OCI-LY3 (cell line): ENCODE measurements at regions not wholly inside any gene's neighbourhood (a gene's known extent, or its start where the extent isn't known, plus 50 kb on each side); places are given as distances from the start of the nearest gene placed in this dataset.
A peak's percentile ranks its signal among the peaks of the same experiment; 100 is the strongest.

ENCODE experiments used
- H2AFZ ChIP-seq: fragments of 200-600, 300-600 bp; shearing (Covaris generic); 2 replicates; pipeline ENCODE4 v1.6.0; 2014; ENCODE audit warnings: antibody characterized with exemption, low read depth, low read length
- H3K27ac ChIP-seq: fragments of 200-600, 300-600 bp; sonication (generic); 2 replicates; pipeline ENCODE4 v1.5.1; 2014; ENCODE audit warnings: mild to moderate bottlenecking, low read length, moderate library complexity, mixed read lengths
- H3K27me3 ChIP-seq: fragments of 200-600, 300-600 bp; sonication (generic); 2 replicates; pipeline ENCODE4 v1.6.1; 2014; ENCODE audit warnings: low read depth, low read length, mixed read lengths
- H3K36me3 ChIP-seq: fragments of 200-600, 300-600 bp; sonication (generic); replicated peaks from 2 replicates; pipeline ENCODE3; 2014; ENCODE audit warnings: low read depth, low read length, mixed read lengths
- H3K4me1 ChIP-seq: fragments of 300-600, 200-600 bp; sonication (generic); 2 replicates; pipeline ENCODE4 v1.6.1; 2014; ENCODE audit warnings: low read length, mixed read lengths
- H3K4me2 ChIP-seq: fragments of 200-600, 300-600 bp; sonication (generic); 2 replicates; pipeline ENCODE4 v1.6.1; 2014; ENCODE audit warnings: low read length, mixed read lengths
- H3K4me3 ChIP-seq: fragments of 300-600, 200-600 bp; sonication (generic); 2 replicates; pipeline ENCODE4 v1.5.1; 2014; ENCODE audit warnings: antibody characterized with exemption, mild to moderate bottlenecking, low read length, moderate library complexity
- H3K79me2 ChIP-seq: fragments of 300-600, 200-600 bp; shearing (Covaris generic); 2 replicates; pipeline ENCODE4 v1.6.1; 2014; ENCODE audit warnings: mild to moderate bottlenecking, low read length, mixed read lengths
- H3K9ac ChIP-seq: fragments of 300-600, 200-600 bp; shearing (Covaris generic); 2 replicates; pipeline ENCODE4 v1.6.0; 2014; ENCODE audit warnings: mild to moderate bottlenecking, low read length, moderate library complexity
- H3K9me3 ChIP-seq: fragments of 200-600, 300-600 bp; shearing (Covaris generic); 2 replicates; pipeline ENCODE4 v1.6.1; 2014; ENCODE audit warnings: low read length, mixed read lengths; ENCODE audit not compliant: insufficient read depth
- H4K20me1 ChIP-seq: fragments of 200-600, 300-600 bp; sonication (generic); 2 replicates; pipeline ENCODE4 v1.6.1; 2016; ENCODE audit warnings: low read length, mixed read lengths; ENCODE audit not compliant: insufficient read depth
- CTCF ChIP-seq: fragments of 200-600, 300-600 bp; sonication (generic); IDR thresholded peaks from 2 replicates; pipeline ENCODE4 v1.5.1; 2014; ENCODE audit warnings: antibody characterized with exemption, low read length, low read depth
- EZH2phosphoT487 ChIP-seq: fragments of 200-600 bp; shearing (Covaris generic); IDR thresholded peaks from 2 replicates; pipeline ENCODE4 v1.6.1; 2018; ENCODE audit warnings: antibody characterized with exemption, mixed run types, low read depth

GRCh38 chr2:8458503-8459459, 223.1 kb upstream of the ID2 start:
- H3K79me2 ChIP-seq = no peaks in the 10 kb centered on the region
- no peak overlapping the region; the same call in 1 of the 2 replicates for H3K4me3 ChIP-seq
- H3K27ac ChIP-seq = no peak overlapping the region
- H3K36me3 ChIP-seq = no peaks in the 10 kb centered on the region
- no peak overlapping the region for H2AFZ ChIP-seq
- peaks cover 36% of the 10 kb centered on the region for H3K4me1 ChIP-seq
- no peaks in the 10 kb centered on the region for H3K9me3 ChIP-seq
- TF ChIP-seq EZH2phosphoT487 = no peak
- no peak overlapping the region for H3K9ac ChIP-seq
- H3K27me3 ChIP-seq = no peaks in the 10 kb centered on the region; the same call in 1 of the 2 replicates
- peak overlapping the region; percentile 73 for H3K4me2 ChIP-seq
- no peaks in the 10 kb centered on the region for H4K20me1 ChIP-seq

DNA sequence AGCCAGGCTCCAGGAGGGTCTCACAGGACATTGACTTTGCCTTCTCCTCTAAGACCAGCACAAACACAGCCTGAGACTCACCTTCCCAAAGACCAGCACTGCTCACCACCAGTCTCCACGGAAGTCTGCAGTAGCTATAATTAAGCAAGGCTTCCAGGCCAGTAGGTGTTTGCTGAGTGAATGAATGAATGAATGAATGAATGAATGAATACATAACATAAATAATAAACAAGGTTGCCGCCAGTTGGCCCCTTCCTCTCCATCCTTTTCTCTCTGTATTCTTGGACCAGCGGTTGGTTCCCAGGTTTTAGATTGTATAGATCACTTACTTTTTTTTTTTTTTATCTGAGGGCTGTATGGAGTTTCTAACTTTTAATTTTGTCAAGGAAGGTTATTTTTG, 222.4 kb upstream of the ID2 start:
- TF ChIP-seq CTCF = no peak
- no peak for TF ChIP-seq EZH2phosphoT487
- Histone ChIP-seq H3K36me3 (no peaks in the 10 kb centered on the region), H2AFZ (no peak overlapping the region), H3K4me1 (peaks cover 31% of the 10 kb centered on the region), H3K27ac (no peak overlapping the region), H3K9ac (no peak overlapping the region), H3K9me3 (no peaks in the 10 kb centered on the region), H3K27me3 (no peaks in the 10 kb centered on the region; the same call in 1 of the 2 replicates), H3K4me3 (no peak overlapping the region), H3K79me2 (no peaks in the 10 kb centered on the region), H3K4me2 (no peak overlapping the region), H4K20me1 (no peaks in the 10 kb centered on the region)

DNA sequence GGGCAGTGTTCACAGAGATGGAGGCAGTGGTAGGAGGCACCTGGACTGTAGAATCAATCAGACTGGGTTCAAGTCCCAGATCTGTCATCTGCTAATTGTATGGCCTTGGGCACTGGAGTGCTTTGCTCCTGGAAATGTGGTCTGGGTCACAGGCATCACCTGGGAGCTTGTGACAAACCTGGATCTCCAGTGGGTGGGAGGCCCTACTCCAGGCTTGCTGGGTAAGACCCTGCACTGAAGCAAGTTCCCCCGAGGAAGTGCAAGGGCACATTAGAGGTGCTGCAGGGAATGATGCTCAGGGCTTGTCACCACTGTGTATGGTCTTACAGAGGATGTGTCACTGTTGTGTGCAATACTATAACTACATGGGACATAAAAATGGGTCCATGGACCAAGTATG, 220.5 kb upstream of the ID2 start:
- no peak overlapping the region for H3K4me2 ChIP-seq
- no peaks in the 10 kb centered on the region for H3K36me3 ChIP-seq
- TF ChIP-seq EZH2phosphoT487 = no peak
- no peak for TF ChIP-seq CTCF
- no peak overlapping the region for H2AFZ ChIP-seq
- no peak overlapping the region for H3K9ac ChIP-seq
- no peak overlapping the region for H3K27ac ChIP-seq
- no peak overlapping the region for H3K4me3 ChIP-seq
- no peaks in the 10 kb centered on the region for H4K20me1 ChIP-seq
- no peaks in the 10 kb centered on the region for H3K9me3 ChIP-seq
- H3K27me3 ChIP-seq = no peaks in the 10 kb centered on the region; the same call in 1 of the 2 replicates
- peaks cover 41% of the 10 kb centered on the region for H3K4me1 ChIP-seq
- no peaks in the 10 kb centered on the region for H3K79me2 ChIP-seq

- no peaks in the 10 kb centered on the region for H3K36me3 ChIP-seq
- no peaks in the 10 kb centered on the region for H3K79me2 ChIP-seq
- TF ChIP-seq CTCF (no peak), EZH2phosphoT487 (no peak)
- H3K27me3 ChIP-seq = no peaks in the 10 kb centered on the region; the same call in 1 of the 2 replicates
- no peaks in the 10 kb centered on the region for H3K9me3 ChIP-seq
- H3K4me2 ChIP-seq = peak overlapping the region; percentile 13
- no peaks in the 10 kb centered on the region for H4K20me1 ChIP-seq
- peaks cover 35% of the 10 kb centered on the region for H3K4me1 ChIP-seq
- H2AFZ ChIP-seq = no peak overlapping the region
- no peak overlapping the region for H3K4me3 ChIP-seq
- no peak overlapping the region for H3K27ac ChIP-seq
- no peak overlapping the region for H3K9ac ChIP-seq
Measured at GRCh38 chr2:8462280-8462679, 219.6 kb upstream of the ID2 start.
